Osteocyte (in vitro differentiated cells): ENCODE measurements at regions not wholly inside any gene's neighbourhood (a gene's known extent, or its start where the extent isn't known, plus 50 kb on each side); places are given as distances from the start of the nearest gene placed in this dataset.

ENCODE experiments used
- DNase-seq: peaks from one replicate; pipeline ENCODE4 v3.0.0; 2021; ENCODE audit warnings: mixed read lengths; ENCODE audit not compliant: unreplicated experiment; ENCODE audit errors: extremely low spot score
- H3K27ac Mint-ChIP-seq: one replicate; pipeline ENCODE4 v1.8.0; 2021; ENCODE audit warnings: mild to moderate bottlenecking, mixed read lengths; ENCODE audit not compliant: unreplicated experiment
- H3K27me3 Mint-ChIP-seq: one replicate; pipeline ENCODE4 v1.8.0; 2021; ENCODE audit warnings: mixed read lengths; ENCODE audit not compliant: unreplicated experiment
- H3K36me3 Mint-ChIP-seq: one replicate; pipeline ENCODE4 v1.8.0; 2021; ENCODE audit warnings: mixed read lengths; ENCODE audit not compliant: unreplicated experiment
- H3K4me1 Mint-ChIP-seq: one replicate; pipeline ENCODE4 v1.8.0; 2021; ENCODE audit warnings: mixed read lengths; ENCODE audit not compliant: unreplicated experiment
- H3K4me3 Mint-ChIP-seq: one replicate; pipeline ENCODE4 v1.8.0; 2021; ENCODE audit warnings: mild to moderate bottlenecking, moderate library complexity, mixed read lengths; ENCODE audit not compliant: unreplicated experiment
- H3K9me3 Mint-ChIP-seq: one replicate; pipeline ENCODE4 v1.8.0; 2021; ENCODE audit warnings: mixed read lengths; ENCODE audit not compliant: unreplicated experiment
- TF ChIP-seq, protein P1 (sequence below): fragments of 200-600 bp; sonication (generic); IDR thresholded peaks from 2 replicates; pipeline ENCODE4 v1.5.0; 2021; ENCODE audit warnings: antibody characterized with exemption, mild to moderate bottlenecking, moderate library complexity

DNA sequence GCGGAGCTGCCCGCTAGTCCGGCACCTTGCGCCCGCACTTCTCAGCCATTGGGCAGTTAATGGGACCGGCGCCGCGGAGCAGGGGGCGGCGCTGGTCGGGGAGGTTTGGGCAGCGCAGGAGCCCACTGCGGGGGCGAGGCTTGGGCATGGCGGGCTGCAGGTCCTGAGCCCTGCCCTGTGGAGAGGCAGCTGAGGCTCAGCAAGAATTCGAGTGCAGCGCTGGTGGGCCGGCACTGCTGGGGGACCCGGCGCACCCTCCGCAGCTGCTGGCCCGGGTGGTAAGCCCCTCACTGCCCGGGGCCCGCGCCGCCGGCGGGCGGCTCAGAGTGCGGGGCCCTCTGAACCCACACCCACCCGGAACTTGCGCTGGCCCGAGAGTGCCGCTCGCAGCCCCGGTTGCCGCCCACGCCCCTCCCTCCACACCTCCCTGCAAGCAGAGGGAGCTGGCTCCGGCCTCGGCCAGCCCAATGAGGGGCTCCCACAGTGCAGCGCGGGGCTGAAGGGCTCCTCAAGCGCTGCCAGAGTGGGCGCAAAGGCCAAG, 835.0 kb downstream of the TBL1XR1 start:
- Mint-ChIP-seq H3K4me3 (no peak overlapping the region), H3K36me3 (no peaks in the 10 kb centered on the region), H3K27ac (no peak overlapping the region), H3K27me3 (peaks cover 3% of the 10 kb centered on the region), H3K9me3 (peaks cover 3% of the 10 kb centered on the region), H3K4me1 (no peaks in the 10 kb centered on the region)
- no peak for DNase-seq
- TF ChIP-seq, protein P1, sequence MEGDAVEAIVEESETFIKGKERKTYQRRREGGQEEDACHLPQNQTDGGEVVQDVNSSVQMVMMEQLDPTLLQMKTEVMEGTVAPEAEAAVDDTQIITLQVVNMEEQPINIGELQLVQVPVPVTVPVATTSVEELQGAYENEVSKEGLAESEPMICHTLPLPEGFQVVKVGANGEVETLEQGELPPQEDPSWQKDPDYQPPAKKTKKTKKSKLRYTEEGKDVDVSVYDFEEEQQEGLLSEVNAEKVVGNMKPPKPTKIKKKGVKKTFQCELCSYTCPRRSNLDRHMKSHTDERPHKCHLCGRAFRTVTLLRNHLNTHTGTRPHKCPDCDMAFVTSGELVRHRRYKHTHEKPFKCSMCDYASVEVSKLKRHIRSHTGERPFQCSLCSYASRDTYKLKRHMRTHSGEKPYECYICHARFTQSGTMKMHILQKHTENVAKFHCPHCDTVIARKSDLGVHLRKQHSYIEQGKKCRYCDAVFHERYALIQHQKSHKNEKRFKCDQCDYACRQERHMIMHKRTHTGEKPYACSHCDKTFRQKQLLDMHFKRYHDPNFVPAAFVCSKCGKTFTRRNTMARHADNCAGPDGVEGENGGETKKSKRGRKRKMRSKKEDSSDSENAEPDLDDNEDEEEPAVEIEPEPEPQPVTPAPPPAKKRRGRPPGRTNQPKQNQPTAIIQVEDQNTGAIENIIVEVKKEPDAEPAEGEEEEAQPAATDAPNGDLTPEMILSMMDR, result no peak

DNA sequence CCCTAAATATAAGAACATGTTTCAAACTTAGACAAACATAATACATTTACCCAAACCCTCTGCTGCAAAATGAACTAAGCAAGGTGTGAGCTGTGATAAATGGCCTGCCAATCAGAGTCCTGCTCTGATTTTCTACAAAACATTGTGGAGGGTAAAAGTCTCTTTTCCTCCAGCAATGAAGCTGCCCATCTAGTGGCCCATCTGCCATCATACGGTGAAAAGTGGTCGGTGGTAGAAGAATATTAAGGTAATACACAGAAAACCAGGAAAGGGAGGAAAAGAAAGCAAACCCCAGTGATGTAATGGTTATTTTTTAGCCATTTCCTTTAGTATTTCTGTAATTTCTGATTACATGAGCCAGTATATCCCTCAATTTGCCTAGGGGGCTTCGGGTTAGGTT, 838.1 kb downstream of the TBL1XR1 start:
- peaks cover 3% of the 10 kb centered on the region for H3K9me3 Mint-ChIP-seq
- H3K4me1 Mint-ChIP-seq, result no peaks in the 10 kb centered on the region
- TF ChIP-seq, protein P1, result peak; percentile 20
- H3K4me3 Mint-ChIP-seq, result no peak overlapping the region
- no peaks in the 10 kb centered on the region for H3K36me3 Mint-ChIP-seq
- H3K27me3 Mint-ChIP-seq, result peaks cover 4% of the 10 kb centered on the region
- no peak overlapping the region for H3K27ac Mint-ChIP-seq
- no peak for DNase-seq

DNA sequence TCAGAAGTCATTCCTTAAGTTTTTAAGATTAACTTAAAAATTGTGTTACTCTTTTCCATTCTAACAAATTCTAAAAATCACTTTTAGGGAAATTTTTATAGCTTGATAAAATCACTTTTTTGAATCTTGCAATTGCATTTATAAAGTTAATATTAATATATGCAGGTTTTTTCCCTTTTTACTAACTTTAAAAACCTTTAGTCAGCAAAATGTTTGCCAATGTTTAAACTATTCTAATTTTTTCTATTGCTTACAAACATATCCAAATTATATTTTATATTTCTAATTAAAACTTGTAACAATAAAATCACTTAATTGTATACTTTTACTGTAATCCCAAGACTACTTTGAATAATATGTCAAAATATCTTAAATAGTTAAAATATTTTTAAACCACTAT, 839.4 kb downstream of the TBL1XR1 start:
- TF ChIP-seq, protein P1, result no peak
- H3K9me3 Mint-ChIP-seq, result peaks cover 3% of the 10 kb centered on the region
- H3K27me3 Mint-ChIP-seq, result peaks cover 4% of the 10 kb centered on the region
- H3K4me1 Mint-ChIP-seq, result peaks cover 4% of the 10 kb centered on the region
- no peaks in the 10 kb centered on the region for H3K36me3 Mint-ChIP-seq
- H3K27ac Mint-ChIP-seq, result no peak overlapping the region
- no peak overlapping the region for H3K4me3 Mint-ChIP-seq
- no peak for DNase-seq

DNA sequence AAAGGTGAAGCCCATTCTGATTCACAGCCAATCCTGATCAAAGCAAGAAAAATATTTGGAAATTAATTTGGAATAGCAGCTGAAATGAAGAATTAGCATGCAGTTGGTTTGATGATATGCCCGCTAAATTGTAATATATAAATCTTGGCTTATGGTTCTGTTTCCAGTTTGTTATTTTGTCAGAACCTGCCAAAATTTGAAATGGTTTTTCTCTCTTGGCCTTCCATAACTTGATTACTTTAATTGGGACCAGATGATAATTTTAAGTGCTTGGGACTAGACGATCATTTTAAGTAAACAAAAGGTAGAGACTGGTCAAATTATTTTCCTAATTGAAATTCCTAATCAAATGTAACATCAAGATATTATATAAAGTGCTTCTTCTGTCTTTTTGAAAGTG, 842.4 kb downstream of the TBL1XR1 start:
- peaks cover 4% of the 10 kb centered on the region for H3K27me3 Mint-ChIP-seq
- H3K9me3 Mint-ChIP-seq, result peaks cover 7% of the 10 kb centered on the region
- H3K36me3 Mint-ChIP-seq, result no peaks in the 10 kb centered on the region
- DNase-seq, result no peak
- TF ChIP-seq, protein P1, result no peak
- no peak overlapping the region for H3K27ac Mint-ChIP-seq
- H3K4me1 Mint-ChIP-seq, result peaks cover 12% of the 10 kb centered on the region
- H3K4me3 Mint-ChIP-seq, result no peak overlapping the region

DNA sequence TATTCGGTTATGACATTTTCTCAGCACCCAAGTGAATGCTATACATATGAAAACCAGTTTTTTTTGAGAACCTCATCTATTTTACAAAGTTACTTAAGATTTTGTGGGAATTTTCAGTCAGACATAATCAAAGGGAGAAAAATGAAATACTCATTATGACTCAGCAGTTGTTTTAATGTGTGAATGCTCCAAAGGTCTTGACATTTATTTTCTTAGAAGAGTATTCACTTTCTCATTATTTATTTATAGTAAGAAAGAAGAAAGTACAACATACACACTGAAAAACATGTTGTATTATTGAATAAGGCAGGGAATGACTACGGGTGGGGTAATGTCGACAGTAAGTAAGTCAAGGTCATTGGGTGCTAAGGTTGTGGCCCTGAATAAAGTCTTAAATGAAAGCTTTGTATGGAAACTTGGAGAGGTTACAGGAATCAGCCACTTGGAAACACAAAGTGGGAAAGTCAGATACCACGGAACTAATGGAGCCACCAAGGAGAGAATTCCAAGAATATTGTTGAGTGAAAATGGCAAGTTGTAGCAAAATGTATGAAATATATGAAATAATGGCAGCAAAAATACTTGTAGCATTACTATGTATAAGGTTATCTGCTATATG, 844.5 kb downstream of the TBL1XR1 start:
- H3K27ac Mint-ChIP-seq, result peak overlapping the region; percentile 69
- peaks cover 4% of the 10 kb centered on the region for H3K27me3 Mint-ChIP-seq
- H3K4me1 Mint-ChIP-seq, result peaks cover 12% of the 10 kb centered on the region
- no peak overlapping the region for H3K4me3 Mint-ChIP-seq
- peaks cover 7% of the 10 kb centered on the region for H3K9me3 Mint-ChIP-seq
- no peaks in the 10 kb centered on the region for H3K36me3 Mint-ChIP-seq
- DNase-seq, result no peak
- TF ChIP-seq, protein P1, result no peak
